ENCODE measurements at regions not wholly inside any gene's neighbourhood (a gene's known extent, or its start where the extent isn't known, plus 50 kb on each side); places are given as distances from the start of the nearest gene placed in this dataset.

- no peak for TF ChIP-seq CTCF (conservative IDR thresholded peaks at IDR 0.05)
Measured at GRCh38 chr2:80719607-80720006, 415.1 kb upstream of the LRRTM1 start.

GRCh38 chr2:80715433-80715832, 410.9 kb upstream of the LRRTM1 start:
- H3K4me3 Mint-ChIP-seq = no peak overlapping the region
- DNase-seq (ENCODE audit: extremely low spot score, unreplicated experiment) = no peak
- no peaks in the 10 kb centered on the region for H3K36me3 Mint-ChIP-seq
- H3K27me3 Mint-ChIP-seq = no peaks in the 10 kb centered on the region
- no peaks in the 10 kb centered on the region for H3K4me1 Mint-ChIP-seq (ENCODE audit: unreplicated experiment)
- no peak for TF ChIP-seq CTCF (conservative IDR thresholded peaks at IDR 0.05)
- H3K27ac Mint-ChIP-seq = no peak overlapping the region
- H3K9me3 Mint-ChIP-seq = no peaks in the 10 kb centered on the region

More at GRCh38 chr2:80719607-80720006, 415.1 kb upstream of the LRRTM1 start:
- H3K9me3 Mint-ChIP-seq = no peaks in the 10 kb centered on the region
- no peak overlapping the region for H3K4me3 Mint-ChIP-seq
- DNase-seq (ENCODE audit: extremely low spot score, unreplicated experiment) = no peak
- no peaks in the 10 kb centered on the region for H3K4me1 Mint-ChIP-seq (ENCODE audit: unreplicated experiment)
- H3K27me3 Mint-ChIP-seq = no peaks in the 10 kb centered on the region
- no peaks in the 10 kb centered on the region for H3K36me3 Mint-ChIP-seq
- H3K27ac Mint-ChIP-seq = no peak overlapping the region

GRCh38 chr2:80711915-80712314, 407.4 kb upstream of the LRRTM1 start:
- Mint-ChIP-seq H3K27me3 (no peaks in the 10 kb centered on the region), H3K36me3 (no peaks in the 10 kb centered on the region), H3K9me3 (peaks cover 7% of the 10 kb centered on the region), H3K27ac (no peak overlapping the region), H3K4me1 (ENCODE audit: unreplicated experiment) (no peaks in the 10 kb centered on the region), H3K4me3 (no peak overlapping the region)
- no peak for TF ChIP-seq CTCF (conservative IDR thresholded peaks at IDR 0.05)
- no peak for DNase-seq (ENCODE audit: extremely low spot score, unreplicated experiment)

- Mint-ChIP-seq H3K27ac (no peak overlapping the region), H3K27me3 (no peaks in the 10 kb centered on the region), H3K36me3 (no peaks in the 10 kb centered on the region), H3K9me3 (peaks cover 7% of the 10 kb centered on the region), H3K4me1 (ENCODE audit: unreplicated experiment) (no peaks in the 10 kb centered on the region), H3K4me3 (no peak overlapping the region)
- no peak for TF ChIP-seq CTCF (conservative IDR thresholded peaks at IDR 0.05)
- no peak for DNase-seq (ENCODE audit: extremely low spot score, unreplicated experiment)
Measured at GRCh38 chr2:80706951-80707350, 402.4 kb upstream of the LRRTM1 start.

- peaks cover 7% of the 10 kb centered on the region for H3K9me3 Mint-ChIP-seq
- TF ChIP-seq CTCF (conservative IDR thresholded peaks at IDR 0.05) = no peak
- no peaks in the 10 kb centered on the region for H3K36me3 Mint-ChIP-seq
- H3K4me3 Mint-ChIP-seq = no peak overlapping the region
- H3K4me1 Mint-ChIP-seq (ENCODE audit: unreplicated experiment) = no peaks in the 10 kb centered on the region
- H3K27ac Mint-ChIP-seq = no peak overlapping the region
- DNase-seq (ENCODE audit: extremely low spot score, unreplicated experiment) = no peak
- no peaks in the 10 kb centered on the region for H3K27me3 Mint-ChIP-seq
Measured at GRCh38 chr2:80706541-80706940, 402.0 kb upstream of the LRRTM1 start.

- Mint-ChIP-seq H3K36me3 (no peaks in the 10 kb centered on the region), H3K4me1 (ENCODE audit: unreplicated experiment) (no peaks in the 10 kb centered on the region), H3K9me3 (peaks cover 2% of the 10 kb centered on the region), H3K4me3 (no peak overlapping the region), H3K27me3 (no peaks in the 10 kb centered on the region), H3K27ac (no peak overlapping the region)
- DNase-seq (ENCODE audit: extremely low spot score, unreplicated experiment) = no peak
- TF ChIP-seq CTCF (conservative IDR thresholded peaks at IDR 0.05) = no peak
Measured at GRCh38 chr2:80703532-80703931, 399.0 kb upstream of the LRRTM1 start.
